ENCODE measurements at regions not wholly inside any gene's neighbourhood (a gene's known extent, or its start where the extent isn't known, plus 50 kb on each side); places are given as distances from the start of the nearest gene placed in this dataset.
"Not testable (repeated sequence)": the region's sequence is repeated elsewhere in the genome, so short reads cannot be mapped to it uniquely, and the experiment has no call there.

- DNase-seq, result no peak
These were observed 98.8 kb downstream of the SOD2 start for GRCh38 chr6:159594106-159594749.

- DNase-seq, result no peak
These were observed 102.2 kb downstream of the SOD2 start for GRCh38 chr6:159590835-159591234.

DNA sequence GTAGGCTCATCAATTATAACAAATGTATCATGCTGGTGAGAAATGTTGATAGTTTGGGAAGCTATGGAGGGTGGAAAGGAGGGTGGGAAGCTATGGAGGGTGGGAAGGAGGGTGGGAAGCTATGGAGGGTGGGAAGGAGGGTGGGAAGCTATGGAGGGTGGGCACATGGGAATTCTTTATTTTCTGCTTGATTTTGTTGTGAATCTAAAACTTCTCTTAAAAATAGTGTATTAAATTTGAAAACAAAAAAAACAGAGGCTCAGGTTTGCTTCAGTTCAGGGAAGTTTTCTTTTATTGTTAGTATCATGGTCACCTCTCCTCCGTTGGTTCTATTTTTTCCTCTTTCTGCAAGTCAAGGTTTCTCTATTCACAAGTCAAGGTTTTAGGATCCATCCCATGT is 106.4 kb downstream of the SOD2 start:
- DNase-seq, result no peak

- DNase-seq, result no peak
These were observed 110.3 kb downstream of the SOD2 start for GRCh38 chr6:159582736-159583135.

DNA sequence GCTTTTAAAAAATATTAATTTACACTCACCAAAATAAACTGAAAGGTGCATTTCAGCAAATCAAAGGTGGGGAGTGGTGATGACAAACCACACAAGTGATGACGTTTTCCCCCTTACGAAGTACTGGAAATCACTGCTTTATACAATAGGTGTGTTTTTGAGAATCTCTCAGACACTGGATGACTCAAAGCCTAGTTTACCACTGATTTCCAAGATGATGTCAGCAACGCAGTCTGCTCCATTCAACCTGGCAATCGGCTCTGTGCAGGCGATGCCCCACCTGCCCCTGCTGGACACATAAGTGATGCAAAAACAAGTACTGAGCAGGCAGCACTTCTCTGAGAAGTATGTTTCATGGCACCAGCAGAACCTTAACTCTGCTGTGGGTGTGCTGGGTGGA is 114.4 kb downstream of the SOD2 start:
- no peak for DNase-seq

GRCh38 chr6:159577564-159577963 is 115.5 kb downstream of the SOD2 start:
- DNase-seq, result no peak

DNA sequence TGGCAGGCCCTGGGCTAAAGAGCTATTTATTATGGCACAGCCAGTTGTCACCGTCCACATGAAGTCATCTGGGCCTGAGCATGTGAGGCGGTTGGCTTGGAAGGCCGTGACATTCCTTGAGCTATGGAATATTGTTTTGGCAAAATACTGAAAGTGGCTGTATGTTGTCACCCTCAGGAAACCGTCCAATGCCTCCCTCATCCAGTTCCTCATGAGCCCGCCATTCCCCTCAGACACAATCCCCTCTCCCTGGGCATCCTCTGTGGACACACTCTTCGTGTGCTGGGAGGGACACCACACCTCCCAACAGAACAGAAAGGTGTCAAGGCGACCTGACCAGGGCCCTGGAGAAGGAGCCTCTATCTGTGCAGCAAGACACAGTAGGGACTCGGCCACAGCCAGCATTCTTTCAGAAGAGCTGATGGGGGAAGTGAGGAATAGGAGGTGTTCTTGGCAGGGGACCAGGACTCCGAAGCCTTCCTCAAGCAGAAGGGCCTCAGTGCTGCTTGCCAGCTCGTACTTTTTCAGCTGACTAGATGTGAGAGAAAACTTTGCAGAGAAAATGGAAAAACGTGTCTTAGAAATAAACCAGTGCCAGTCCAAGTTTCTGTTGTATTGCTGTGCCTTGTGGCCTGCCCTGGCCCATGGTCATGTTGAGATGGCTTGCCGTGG is 120.5 kb downstream of the SOD2 start:
- no peak for DNase-seq

DNA sequence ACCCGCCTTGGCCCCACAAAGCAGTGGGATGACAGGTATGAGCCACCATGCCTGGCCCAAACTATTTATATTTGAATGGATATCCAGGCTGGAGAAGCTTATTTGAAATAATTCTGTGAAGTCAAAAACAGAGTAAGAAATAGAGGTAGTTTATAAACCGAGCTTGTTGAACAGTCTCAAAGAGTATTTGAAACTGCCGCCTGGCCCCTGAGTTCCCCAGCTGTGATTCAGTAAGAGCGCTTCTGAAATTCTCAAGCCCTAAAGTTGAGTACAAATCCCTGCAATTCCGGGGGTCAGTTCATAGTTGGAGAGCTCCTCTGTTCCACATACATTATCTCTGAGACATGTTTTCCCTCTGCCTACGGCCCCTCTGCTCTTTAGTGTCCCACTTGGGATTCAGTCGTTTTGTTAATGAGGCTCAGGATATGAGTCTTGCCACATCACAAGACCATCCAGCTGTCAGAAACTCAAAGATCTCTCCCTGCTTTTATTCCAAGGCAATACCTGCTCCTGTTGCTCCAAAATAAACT is 127.8 kb downstream of the SOD2 start:
- no peak for DNase-seq

DNA sequence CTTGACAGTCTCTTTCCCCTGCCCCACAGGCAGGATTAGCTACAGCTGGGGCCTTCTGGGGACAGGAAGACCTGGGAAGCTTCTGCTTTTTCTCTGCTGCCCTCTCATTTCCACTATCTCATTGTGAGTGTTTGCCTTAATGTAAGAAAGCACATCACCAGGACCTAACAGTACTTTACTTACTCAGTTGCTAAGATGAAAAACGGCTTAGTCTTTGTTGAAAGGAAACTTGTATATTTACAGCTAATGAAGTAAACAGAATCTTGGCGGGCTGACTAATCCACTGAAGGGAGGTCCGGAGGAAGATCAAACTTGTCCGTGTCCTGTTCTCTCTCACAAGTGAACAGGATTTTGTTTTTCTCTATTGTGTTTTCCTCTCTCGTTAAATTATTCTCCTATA is 128.6 kb downstream of the SOD2 start:
- DNase-seq, result no peak

DNA sequence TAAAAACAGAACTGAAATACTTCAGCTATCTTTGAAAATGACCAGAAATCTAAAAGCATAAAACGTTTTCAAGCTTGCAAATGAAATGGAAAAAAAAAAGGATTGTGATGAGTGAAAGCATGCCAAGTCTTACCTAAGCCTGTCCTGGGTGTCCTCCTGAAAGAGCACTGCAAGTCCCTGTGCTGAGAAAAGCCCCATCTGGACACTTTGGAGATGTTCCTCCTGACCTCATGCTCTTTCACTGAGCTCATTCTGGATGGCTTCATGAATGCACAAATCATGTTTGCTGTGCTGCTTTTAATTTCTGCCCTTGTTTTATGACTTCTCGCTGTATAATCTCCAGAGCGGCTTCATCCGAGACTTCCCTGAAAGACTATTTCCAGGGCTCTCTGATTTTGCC is 136.0 kb downstream of the SOD2 start:
- DNase-seq, result no peak

DNA sequence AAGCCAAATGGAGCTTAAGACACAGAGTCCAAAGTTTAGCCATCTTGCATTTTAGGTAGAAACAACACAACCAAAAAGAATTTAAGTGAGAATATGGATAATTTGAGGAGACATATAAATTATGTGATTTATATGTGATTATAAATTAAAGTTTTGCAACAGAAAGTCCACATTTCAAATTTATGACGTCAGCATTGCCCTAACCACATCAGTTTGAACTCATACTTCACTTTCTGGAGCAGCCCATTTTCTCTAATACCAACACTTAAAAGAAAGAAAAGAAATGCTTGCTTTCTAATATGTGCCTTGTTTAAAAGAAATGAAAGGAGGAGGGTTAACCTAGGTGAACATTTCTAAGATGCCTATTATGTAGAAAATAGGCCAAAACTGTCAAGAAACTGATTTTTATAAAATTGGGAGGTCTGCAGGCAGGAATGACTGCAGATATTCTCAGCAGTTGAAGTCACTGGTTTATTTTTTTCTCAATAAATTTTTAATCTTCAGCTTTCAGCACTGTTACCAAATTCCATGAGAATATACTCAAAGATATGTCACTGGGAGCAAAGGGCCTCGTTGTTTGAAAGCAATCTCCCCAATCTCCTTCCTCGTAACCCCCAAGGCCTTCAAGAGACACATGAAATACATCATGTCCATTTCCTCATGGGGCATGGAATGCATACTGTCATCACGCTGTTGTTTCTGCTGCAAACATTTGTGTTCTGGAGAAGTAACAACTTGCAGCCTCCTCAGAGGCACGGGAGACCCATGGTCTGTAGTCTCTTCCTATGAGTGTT is 137.8 kb downstream of the SOD2 start:
- no peak for DNase-seq

GRCh38 chr6:159541296-159541695 is 151.7 kb downstream of the SOD2 start:
- no peak for DNase-seq

DNA sequence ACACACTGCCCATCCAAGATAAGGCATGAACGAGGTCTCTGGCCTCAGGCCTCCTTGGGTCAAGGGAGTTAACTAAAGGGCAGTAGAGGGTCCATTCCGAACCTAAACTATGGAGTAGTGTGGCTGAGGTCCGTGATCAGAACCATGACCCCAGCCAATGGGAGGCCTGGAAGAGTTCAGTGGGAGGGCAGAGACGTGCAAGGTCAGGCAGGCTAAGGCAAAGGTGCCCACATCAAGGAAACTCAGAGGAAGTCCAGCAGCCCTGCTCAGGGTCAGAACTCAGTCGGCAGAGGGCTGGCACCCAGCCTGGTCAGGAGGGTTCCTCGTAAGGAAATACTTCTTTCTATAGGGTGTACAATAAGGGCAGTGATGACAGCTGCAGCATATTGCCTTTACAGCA is 152.2 kb downstream of the SOD2 start:
- no peak for DNase-seq

- DNase-seq, result no peak
These were observed 152.9 kb downstream of the SOD2 start for GRCh38 chr6:159540152-159540551.

DNA sequence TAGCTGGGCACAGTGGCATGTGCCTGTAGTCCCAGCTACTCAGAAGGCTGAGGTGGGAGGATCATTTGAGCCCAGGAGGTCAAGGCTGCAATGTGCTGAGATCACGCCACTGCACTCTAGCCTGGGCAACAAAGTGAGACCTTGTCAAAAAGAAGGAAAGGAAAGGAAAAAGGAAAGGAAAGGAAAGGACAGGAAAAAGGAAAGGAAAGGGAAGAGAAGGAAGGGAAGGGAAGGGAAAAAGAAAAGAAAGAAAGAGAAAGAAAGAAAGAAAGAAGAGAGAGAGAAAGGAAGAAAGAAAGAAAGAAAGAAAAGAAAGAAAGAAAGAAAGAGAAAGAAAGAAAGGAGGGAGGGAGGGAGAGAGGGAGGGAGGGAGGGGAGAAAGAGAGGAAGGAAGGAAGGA is 155.0 kb downstream of the SOD2 start:
- not testable (repeated sequence) for DNase-seq

DNA sequence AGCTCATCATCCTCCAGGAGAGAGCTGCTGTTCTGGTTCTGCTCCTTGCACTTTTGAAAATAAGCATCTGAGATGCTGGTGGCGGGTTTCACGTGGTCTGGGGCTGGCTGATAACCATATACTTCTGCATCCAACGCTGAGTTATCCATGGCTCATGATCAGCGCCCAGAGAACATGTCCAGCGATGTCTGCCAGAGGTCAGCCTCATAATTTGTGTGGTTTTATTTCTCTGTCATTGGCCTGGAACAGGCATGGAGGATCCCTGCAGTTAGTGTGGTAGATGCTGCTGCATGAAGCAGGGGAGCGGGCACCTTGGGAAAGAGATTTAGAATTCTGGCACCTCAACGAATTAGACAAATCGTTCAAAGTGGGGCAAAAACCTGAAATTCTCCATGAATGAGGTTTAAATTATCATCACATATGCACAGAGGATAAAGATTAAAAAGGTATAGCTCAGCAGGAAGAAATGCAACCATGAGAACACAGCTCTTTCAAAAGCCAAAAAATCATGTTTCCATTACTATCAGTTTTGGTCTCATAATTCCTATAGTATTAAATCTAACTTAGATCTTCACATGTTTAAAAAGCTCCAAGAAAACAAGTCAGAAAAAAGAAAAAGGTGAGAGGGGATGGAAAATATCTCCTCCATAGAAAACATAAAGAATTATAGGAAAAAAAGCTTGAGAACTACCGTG is 157.2 kb downstream of the SOD2 start:
- no peak for DNase-seq

- DNase-seq, result no peak
These were observed 159.5 kb downstream of the SOD2 start for GRCh38 chr6:159533568-159533967.

DNA sequence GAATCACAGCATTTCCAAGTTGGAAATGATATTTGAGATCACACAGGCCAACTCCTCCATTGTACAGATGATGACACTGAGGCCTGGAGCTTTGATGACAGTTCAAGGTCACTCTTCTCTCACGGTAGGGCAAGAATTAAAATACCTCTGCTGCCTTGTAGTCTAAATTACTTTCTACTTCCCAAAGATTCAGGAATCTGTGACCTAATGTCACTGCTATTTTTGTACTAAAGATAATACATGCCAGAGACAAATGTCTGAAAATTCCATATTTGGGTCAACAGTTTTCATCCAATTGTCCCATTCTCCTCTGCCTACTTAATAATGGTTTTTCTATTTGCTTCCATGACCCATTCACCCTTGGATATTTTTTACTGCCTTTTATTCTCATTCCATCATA is 160.0 kb downstream of the SOD2 start:
- DNase-seq, result no peak

- DNase-seq, result no peak
These were observed 160.9 kb downstream of the SOD2 start for GRCh38 chr6:159532155-159532554.

- no peak for DNase-seq
These were observed 163.1 kb downstream of the SOD2 start for GRCh38 chr6:159529934-159530333.

DNA sequence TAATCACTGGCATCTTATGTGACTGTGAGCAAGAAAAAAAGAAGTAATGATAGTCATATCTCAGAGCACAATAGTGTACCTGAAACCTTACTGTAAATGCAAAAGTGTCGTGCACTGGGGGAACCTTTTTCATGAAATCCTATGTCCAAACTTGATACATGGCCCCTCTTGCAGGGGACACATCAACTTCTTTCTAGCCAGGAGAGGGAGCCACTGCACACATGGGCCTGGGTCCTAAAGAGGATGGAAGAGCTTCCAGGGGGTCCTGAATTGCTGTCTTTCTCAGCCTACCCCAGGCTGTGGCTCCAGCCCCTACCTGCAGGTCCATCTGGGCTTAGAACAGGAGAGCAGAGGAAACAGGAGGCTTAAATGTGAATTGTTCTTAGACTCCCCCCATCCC is 165.7 kb downstream of the SOD2 start:
- no peak for DNase-seq

DNA sequence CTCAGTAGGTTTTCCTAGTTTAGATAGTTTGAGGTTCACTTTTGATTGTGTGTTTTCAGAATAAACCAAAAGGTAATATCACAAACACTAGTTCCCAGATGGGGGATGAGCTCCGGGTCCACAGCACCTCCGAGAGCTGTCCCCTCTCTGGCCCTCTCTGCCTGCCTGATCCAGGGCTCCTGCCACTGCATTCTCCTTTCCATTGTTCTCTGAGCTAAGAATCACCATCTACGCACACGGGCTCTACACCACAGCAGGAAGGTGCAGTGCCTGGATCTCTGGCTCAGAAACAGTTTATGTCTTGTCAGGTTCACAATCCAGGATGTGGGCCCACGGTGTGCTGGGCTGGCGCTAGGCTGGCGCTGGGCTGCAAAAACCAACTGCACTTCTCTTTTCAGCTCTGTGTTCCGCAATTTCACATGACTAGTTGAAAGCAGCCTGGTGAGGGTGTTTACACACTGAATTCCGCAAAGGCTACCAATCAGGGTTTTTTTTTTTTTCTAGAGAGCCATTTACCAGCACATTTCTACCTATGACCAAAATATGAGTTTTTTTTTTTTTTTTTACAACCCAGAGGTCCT is 167.5 kb downstream of the SOD2 start:
- DNase-seq, result no peak
